ENCODE measurements at regions not wholly inside any gene's neighbourhood (a gene's known extent, or its start where the extent isn't known, plus 50 kb on each side); places are given as distances from the start of the nearest gene placed in this dataset.
A peak's percentile ranks its signal among the peaks of the same experiment; 100 is the strongest.

DNA sequence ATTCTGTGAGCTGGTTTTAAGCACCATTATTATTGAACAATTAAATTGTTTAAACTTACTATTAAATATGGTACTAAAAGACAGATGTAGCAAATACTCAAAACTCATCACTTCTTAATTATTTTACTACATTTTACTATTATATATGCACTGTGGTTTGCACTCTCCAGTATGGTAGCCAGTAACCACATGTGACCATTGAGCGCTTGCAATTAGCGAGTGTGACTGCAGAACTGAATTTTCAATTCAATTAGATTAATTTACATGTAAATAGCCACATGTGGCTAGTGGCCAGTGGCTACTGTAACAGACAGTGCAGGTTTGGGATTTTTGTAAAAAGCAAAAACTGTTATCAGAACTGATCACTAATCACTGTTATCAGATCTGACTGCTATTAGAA is 208.2 kb upstream of the SOX21 start:
- H3K27me3 Mint-ChIP-seq (ENCODE audit: low read depth): no peaks in the 10 kb centered on the region

GRCh38 chr13:94917824-94918223 is 205.5 kb upstream of the SOX21 start:
- H3K9me3 Mint-ChIP-seq: no peaks in the 10 kb centered on the region
- ATAC-seq: peak; percentile 90
- ChIA-PET POLR2A (interaction anchor here (0.7 kb wide), 1 partner anchor 61 kb away, joined by 3 read pairs; no protein-coding TSS in a partner anchor), CTCF (no interaction called here)
- H3K27me3 Mint-ChIP-seq (ENCODE audit: low read depth): no peaks in the 10 kb centered on the region
- H3K36me3 Mint-ChIP-seq: no peaks in the 10 kb centered on the region
- no peak overlapping the region for H3K27ac Mint-ChIP-seq
- H3K4me3 Mint-ChIP-seq: no peak overlapping the region
- TF ChIP-seq ERG (CRISPR knock-in tag; IDR thresholded peaks at IDR 0.05) (no peak), ZBTB43 (CRISPR knock-in tag; IDR thresholded peaks at IDR 0.05) (no peak), PRRX2 (CRISPR knock-in tag; IDR thresholded peaks at IDR 0.05) (no peak), CTCF (IDR thresholded peaks at IDR 0.05) (no peak), KAT7 (CRISPR knock-in tag; IDR thresholded peaks at IDR 0.05; ENCODE audit: borderline replicate concordance) (no peak), CREM (CRISPR knock-in tag; IDR thresholded peaks at IDR 0.05) (no peak)
- TF ChIP-seq, protein P1, sequence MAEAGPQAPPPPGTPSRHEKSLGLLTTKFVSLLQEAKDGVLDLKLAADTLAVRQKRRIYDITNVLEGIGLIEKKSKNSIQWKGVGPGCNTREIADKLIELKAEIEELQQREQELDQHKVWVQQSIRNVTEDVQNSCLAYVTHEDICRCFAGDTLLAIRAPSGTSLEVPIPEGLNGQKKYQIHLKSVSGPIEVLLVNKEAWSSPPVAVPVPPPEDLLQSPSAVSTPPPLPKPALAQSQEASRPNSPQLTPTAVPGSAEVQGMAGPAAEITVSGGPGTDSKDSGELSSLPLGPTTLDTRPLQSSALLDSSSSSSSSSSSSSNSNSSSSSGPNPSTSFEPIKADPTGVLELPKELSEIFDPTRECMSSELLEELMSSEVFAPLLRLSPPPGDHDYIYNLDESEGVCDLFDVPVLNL (CRISPR knock-in tag; IDR thresholded peaks at IDR 0.05; ENCODE audit: borderline replicate concordance, low read depth): no peak
- TF ChIP-seq, protein P2, sequence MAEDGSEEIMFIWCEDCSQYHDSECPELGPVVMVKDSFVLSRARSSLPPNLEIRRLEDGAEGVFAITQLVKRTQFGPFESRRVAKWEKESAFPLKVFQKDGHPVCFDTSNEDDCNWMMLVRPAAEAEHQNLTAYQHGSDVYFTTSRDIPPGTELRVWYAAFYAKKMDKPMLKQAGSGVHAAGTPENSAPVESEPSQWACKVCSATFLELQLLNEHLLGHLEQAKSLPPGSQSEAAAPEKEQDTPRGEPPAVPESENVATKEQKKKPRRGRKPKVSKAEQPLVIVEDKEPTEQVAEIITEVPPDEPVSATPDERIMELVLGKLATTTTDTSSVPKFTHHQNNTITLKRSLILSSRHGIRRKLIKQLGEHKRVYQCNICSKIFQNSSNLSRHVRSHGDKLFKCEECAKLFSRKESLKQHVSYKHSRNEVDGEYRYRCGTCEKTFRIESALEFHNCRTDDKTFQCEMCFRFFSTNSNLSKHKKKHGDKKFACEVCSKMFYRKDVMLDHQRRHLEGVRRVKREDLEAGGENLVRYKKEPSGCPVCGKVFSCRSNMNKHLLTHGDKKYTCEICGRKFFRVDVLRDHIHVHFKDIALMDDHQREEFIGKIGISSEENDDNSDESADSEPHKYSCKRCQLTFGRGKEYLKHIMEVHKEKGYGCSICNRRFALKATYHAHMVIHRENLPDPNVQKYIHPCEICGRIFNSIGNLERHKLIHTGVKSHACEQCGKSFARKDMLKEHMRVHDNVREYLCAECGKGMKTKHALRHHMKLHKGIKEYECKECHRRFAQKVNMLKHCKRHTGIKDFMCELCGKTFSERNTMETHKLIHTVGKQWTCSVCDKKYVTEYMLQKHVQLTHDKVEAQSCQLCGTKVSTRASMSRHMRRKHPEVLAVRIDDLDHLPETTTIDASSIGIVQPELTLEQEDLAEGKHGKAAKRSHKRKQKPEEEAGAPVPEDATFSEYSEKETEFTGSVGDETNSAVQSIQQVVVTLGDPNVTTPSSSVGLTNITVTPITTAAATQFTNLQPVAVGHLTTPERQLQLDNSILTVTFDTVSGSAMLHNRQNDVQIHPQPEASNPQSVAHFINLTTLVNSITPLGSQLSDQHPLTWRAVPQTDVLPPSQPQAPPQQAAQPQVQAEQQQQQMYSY (CRISPR knock-in tag; IDR thresholded peaks at IDR 0.05): no peak
- TF ChIP-seq, protein P3, sequence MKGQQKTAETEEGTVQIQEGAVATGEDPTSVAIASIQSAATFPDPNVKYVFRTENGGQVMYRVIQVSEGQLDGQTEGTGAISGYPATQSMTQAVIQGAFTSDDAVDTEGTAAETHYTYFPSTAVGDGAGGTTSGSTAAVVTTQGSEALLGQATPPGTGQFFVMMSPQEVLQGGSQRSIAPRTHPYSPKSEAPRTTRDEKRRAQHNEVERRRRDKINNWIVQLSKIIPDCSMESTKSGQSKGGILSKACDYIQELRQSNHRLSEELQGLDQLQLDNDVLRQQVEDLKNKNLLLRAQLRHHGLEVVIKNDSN (CRISPR knock-in tag; IDR thresholded peaks at IDR 0.05): no peak
- peak; percentile 23 for DNase-seq (ENCODE audit: low spot score)
- H3K4me1 Mint-ChIP-seq: peaks cover 23% of the 10 kb centered on the region

More for the DNA sequence above, 208.2 kb upstream of the SOX21 start:
- no peak overlapping the region for H3K4me3 Mint-ChIP-seq
- no peaks in the 10 kb centered on the region for H3K36me3 Mint-ChIP-seq
- ChIA-PET POLR2A (no interaction called here), CTCF (interaction anchor here (0.9 to 1.2 kb wide), 2 partner anchors 259 to 484 kb away, joined by 4 read pairs; no protein-coding TSS in a partner anchor)
- H3K9me3 Mint-ChIP-seq: no peaks in the 10 kb centered on the region
- ATAC-seq (peak; percentile 49), DNase-seq (ENCODE audit: low spot score) (no peak)
- no peak for TF ChIP-seq SMAD3 (CRISPR knock-in tag; IDR thresholded peaks at IDR 0.05; ENCODE audit: borderline replicate concordance)
- TF ChIP-seq, protein P3 (CRISPR knock-in tag; IDR thresholded peaks at IDR 0.05): peak; percentile 28; the same call in 1 of the 2 replicates
- peak; percentile 56; the same call in 1 of the 2 replicates for TF ChIP-seq USF2 (CRISPR knock-in tag; IDR thresholded peaks at IDR 0.05)
- peaks cover 23% of the 10 kb centered on the region for H3K4me1 Mint-ChIP-seq
- H3K27ac Mint-ChIP-seq: no peak overlapping the region
